ENCODE measurements at regions not wholly inside any gene's neighbourhood (a gene's known extent, or its start where the extent isn't known, plus 50 kb on each side); places are given as distances from the start of the nearest gene placed in this dataset.

DNA sequence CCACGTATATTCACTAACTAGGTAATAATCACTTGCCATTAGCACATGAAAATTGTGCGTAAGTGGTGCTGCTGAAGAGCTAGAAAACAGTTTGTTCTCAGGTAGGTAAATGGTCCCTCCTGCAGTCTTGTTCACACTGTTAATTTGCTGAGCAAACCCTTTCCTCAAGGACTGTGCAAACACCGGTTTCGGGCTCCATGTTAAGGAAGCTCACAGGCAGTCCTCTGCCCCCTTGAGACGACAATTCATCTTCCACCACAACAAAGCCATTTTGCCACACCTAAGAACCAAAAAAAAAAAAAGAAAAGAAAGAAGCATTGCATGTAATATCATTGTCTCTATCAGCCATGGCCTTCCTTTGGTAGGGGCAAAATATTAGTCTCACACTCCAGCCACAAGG lies 193.9 kb downstream of the BCL11A start:
- RAD21 ChIA-PET (ENCODE audit: unreplicated experiment) = no interaction called here
- POLR2A ChIA-PET = no interaction called here
- Histone ChIP-seq H3K27ac (ENCODE audit: control insufficient read depth, insufficient read depth) (no peak overlapping the region), H4K20me1 (ENCODE audit: control insufficient read depth, insufficient read depth) (no peaks in the 10 kb centered on the region), H3K4me3 (no peak overlapping the region), H3K79me2 (ENCODE audit: control insufficient read depth, insufficient read depth, low read length) (no peaks in the 10 kb centered on the region), H3K9ac (ENCODE audit: control insufficient read depth, insufficient read depth, low read length) (no peak overlapping the region), H3K9me3 (replicated peaks; ENCODE audit: control insufficient read depth, insufficient read depth, low read length) (no peaks in the 10 kb centered on the region; the same call in 2 of the 3 replicates), H3K36me3 (ENCODE audit: control insufficient read depth in 2 of 2, insufficient read depth in 2 of 2, low read length in 1 of 2) (no peaks in the 10 kb centered on the region), H3K4me2 (ENCODE audit: control insufficient read depth, insufficient read depth) (no peak overlapping the region), H2AFZ (ENCODE audit: control insufficient read depth, low read depth, low read length) (peak overlapping the region; percentile 16), H3K4me1 (ENCODE audit: control insufficient read depth, insufficient read depth, low read length) (peaks cover 86% of the 10 kb centered on the region), H3K27me3 (replicated peaks in 1 of 2; ENCODE audit: control insufficient read depth in 2 of 2, insufficient read depth in 2 of 2, low read length in 1 of 2) (no peaks in the 10 kb centered on the region)
- SMC1A ChIA-PET (ENCODE audit: uncharacterized antibody, unreplicated experiment) = no interaction called here
- BruUV-seq (replicated peaks) = no TSS peak
- DNase-seq (ENCODE audit: low read depth, low spot score) = no peak
- no peak for ATAC-seq
- CTCF ChIA-PET = no interaction called here
- in situ Hi-C loops (cut with MboI) = no loop called here
- intact Hi-C loops (cut with micrococcal nuclease; ENCODE audit: unreplicated experiment) = loop anchor here (5.0 kb wide), 2 partner anchors 53 to 78 kb away; no protein-coding TSS in a partner anchor
- WGBS (ENCODE audit: insufficient coverage, insufficient replicate concordance, low lambda C conversion rate, missing lambda C conversion rate) = 65% methylated on average over 5 of the region's 5 CpGs
- TF ChIP-seq FOS (IDR thresholded peaks at IDR 0.05; ENCODE audit: borderline replicate concordance, extremely low read depth, insufficient read length) = no peak
- TF ChIP-seq HSF1 (IDR thresholded peaks at IDR 0.05; ENCODE audit: low read depth, low read length) = no peak
- no peak for TF ChIP-seq BCL3 (IDR thresholded peaks at IDR 0.05; ENCODE audit: borderline replicate concordance, insufficient read depth, low read depth, low read length, poor library complexity, severe bottlenecking)
- no peak for TF ChIP-seq EP300 (IDR thresholded peaks at IDR 0.05; ENCODE audit: borderline replicate concordance in 1 of 2, control insufficient read depth in 1 of 2, low read depth in 2 of 2, low read length in 2 of 2)
- no peak for TF ChIP-seq SMC3 (IDR thresholded peaks at IDR 0.05; ENCODE audit: borderline replicate concordance, low read length)
- FAIRE-seq = no peak

Data from GM12878 (cell line).